H9 (cell line): ENCODE measurements at regions not wholly inside any gene's neighbourhood (a gene's known extent, or its start where the extent isn't known, plus 50 kb on each side); places are given as distances from the start of the nearest gene placed in this dataset.

ENCODE experiments used
- DNase-seq: peaks from one replicate; pipeline ENCODE4 v3.0.0-alpha.2; 2017
- H2AFZ ChIP-seq: one replicate; pipeline ENCODE4 v1.6.1; 2013; ENCODE audit warnings: mild to moderate bottlenecking, low read length, control low read depth, moderate library complexity
- H2AK5ac ChIP-seq: 2 replicates; pipeline ENCODE4 v1.6.1; 2013; ENCODE audit warnings: low read length, control low read depth, mixed read lengths; ENCODE audit not compliant: insufficient read length
- H2BK120ac ChIP-seq: one replicate; pipeline ENCODE4 v1.6.1; 2013; ENCODE audit warnings: low read depth, mild to moderate bottlenecking, low read length, control low read depth, inconsistent platforms; ENCODE audit not compliant: poor library complexity, severe bottlenecking
- H2BK12ac ChIP-seq: 2 replicates; pipeline ENCODE4 v1.6.1; 2013; ENCODE audit warnings: low read length, control low read depth, mixed read lengths, low read depth; ENCODE audit not compliant: insufficient read length
- H2BK15ac ChIP-seq: 2 replicates; pipeline ENCODE4 v1.6.1; 2013; ENCODE audit warnings: low read depth, low read length, control low read depth
- H2BK20ac ChIP-seq: one replicate; pipeline ENCODE4 v1.6.1; 2013; ENCODE audit warnings: low read depth, mild to moderate bottlenecking, low read length, control low read depth, inconsistent platforms; ENCODE audit not compliant: poor library complexity, severe bottlenecking
- H2BK5ac ChIP-seq: 2 replicates; pipeline ENCODE4 v1.6.1; 2013; ENCODE audit warnings: low read length, control low read depth, mixed read lengths; ENCODE audit not compliant: insufficient read length
- H3K14ac ChIP-seq: 2 replicates; pipeline ENCODE4 v1.6.1; 2013; ENCODE audit warnings: low read length, control low read depth; ENCODE audit not compliant: insufficient read depth
- H3K18ac ChIP-seq: 2 replicates; pipeline ENCODE4 v1.6.1; 2013; ENCODE audit warnings: low read depth, mild to moderate bottlenecking, mixed read lengths, low read length, control low read depth; ENCODE audit not compliant: insufficient read length
- H3K23ac ChIP-seq: 2 replicates; pipeline ENCODE4 v1.6.1; 2013; ENCODE audit warnings: low read length, control low read depth, mixed read lengths, low read depth; ENCODE audit not compliant: insufficient read length
- H3K23me2 ChIP-seq: 2 replicates; pipeline ENCODE4 v1.6.1; 2013; ENCODE audit warnings: low read depth, mild to moderate bottlenecking, mixed read lengths, low read length, control low read depth; ENCODE audit not compliant: insufficient read length, poor library complexity, severe bottlenecking
- H3K27ac ChIP-seq: 2 replicates; pipeline ENCODE4 v1.5.1; 2013; ENCODE audit warnings: low read length, control low read depth, mixed read lengths, low read depth; ENCODE audit not compliant: insufficient read length
- H3K27me3 ChIP-seq: 2 replicates; pipeline ENCODE4 v1.6.1; 2013; ENCODE audit warnings: low read length, control low read depth, inconsistent platforms; ENCODE audit not compliant: insufficient read depth
- H3K4ac ChIP-seq: 2 replicates; pipeline ENCODE4 v1.6.1; 2013; ENCODE audit warnings: low read depth, mild to moderate bottlenecking, control low read depth, inconsistent platforms, low read length, moderate library complexity
- H3K4me1 ChIP-seq: 2 replicates; pipeline ENCODE4 v1.6.1; 2013; ENCODE audit warnings: low read length, control low read depth, inconsistent platforms; ENCODE audit not compliant: insufficient read depth
- H3K4me2 ChIP-seq: 2 replicates; pipeline ENCODE4 v1.6.1; 2013; ENCODE audit warnings: low read length, control low read depth, mixed read lengths; ENCODE audit not compliant: insufficient read length, insufficient read depth
- H3K56ac ChIP-seq: 2 replicates; pipeline ENCODE4 v1.6.1; 2013; ENCODE audit warnings: low read depth, mild to moderate bottlenecking, mixed read lengths, low read length, control low read depth; ENCODE audit not compliant: insufficient read length
- H3K79me1 ChIP-seq: 2 replicates; pipeline ENCODE4 v1.6.1; 2013; ENCODE audit warnings: low read depth, mild to moderate bottlenecking, moderate library complexity, low read length, control low read depth, inconsistent platforms; ENCODE audit not compliant: insufficient read depth, poor library complexity, severe bottlenecking
- H3K79me2 ChIP-seq: 2 replicates; pipeline ENCODE4 v1.6.1; 2013; ENCODE audit warnings: low read length, control low read depth, inconsistent platforms; ENCODE audit not compliant: insufficient read depth
- H3K9ac ChIP-seq: 2 replicates; pipeline ENCODE4 v1.6.1; 2013; ENCODE audit warnings: low read length, control low read depth, mixed read lengths; ENCODE audit not compliant: insufficient read length; ENCODE audit errors: extremely low read depth
- H3K9me3 ChIP-seq: one replicate; pipeline ENCODE4 v1.6.1; 2013; ENCODE audit warnings: low read depth, low read length, inconsistent platforms; ENCODE audit not compliant: control insufficient read depth
- H3T11ph ChIP-seq: one replicate; pipeline ENCODE4 v1.6.1; 2013; ENCODE audit warnings: mild to moderate bottlenecking, low read length, control low read depth, inconsistent platforms
- H4K20me1 ChIP-seq: one replicate; pipeline ENCODE4 v1.6.1; 2013; ENCODE audit not compliant: control insufficient read depth, insufficient read length, insufficient read depth
- H4K5ac ChIP-seq: 2 replicates; pipeline ENCODE4 v1.6.1; 2013; ENCODE audit warnings: low read depth, mild to moderate bottlenecking, mixed read lengths, low read length, control low read depth; ENCODE audit not compliant: insufficient read length
- H4K8ac ChIP-seq: replicated peaks from 2 replicates; pipeline ENCODE4 v1.6.1; 2013; ENCODE audit warnings: low read length, control low read depth, mixed read lengths, low read depth; ENCODE audit not compliant: insufficient read length
- H4K91ac ChIP-seq: 2 replicates; pipeline ENCODE4 v1.6.1; 2013; ENCODE audit warnings: low read depth, mild to moderate bottlenecking, moderate library complexity, mixed read lengths, low read length, control low read depth; ENCODE audit not compliant: insufficient read length
- H3K27ac Mint-ChIP-seq, 3 experiments: 2 replicates in 2 of 3; 3 replicates in 1 of 3; pipeline ENCODE4 v1.8.0; 2020 to 2021; ENCODE audit warnings: mixed read lengths in 3 of 3, mild to moderate bottlenecking in 1 of 3, moderate library complexity in 1 of 3
- H3K27me3 Mint-ChIP-seq: 2 replicates; pipeline ENCODE4 v1.8.0; 2021; ENCODE audit warnings: low read depth, mild to moderate bottlenecking, moderate library complexity, mixed read lengths
- H3K36me3 Mint-ChIP-seq, 3 experiments: 2 replicates in 2 of 3; 3 replicates in 1 of 3; pipeline ENCODE4 v1.8.0; 2020 to 2021; ENCODE audit warnings: low read depth in 3 of 3, mixed read lengths in 3 of 3; ENCODE audit not compliant: insufficient read depth in 1 of 3
- H3K4me1 Mint-ChIP-seq, 2 experiments: 2 replicates each; pipeline ENCODE4 v1.8.0; 2020; ENCODE audit warnings: mixed read lengths in 2 of 2
- H3K4me3 Mint-ChIP-seq, 2 experiments: 2 replicates in 1 of 2; 3 replicates in 1 of 2; pipeline ENCODE4 v1.8.0; 2020 to 2021; ENCODE audit warnings: mild to moderate bottlenecking in 2 of 2, mixed read lengths in 2 of 2, moderate library complexity in 1 of 2
- H3K9me3 Mint-ChIP-seq, 2 experiments: 2 replicates in 1 of 2; 3 replicates in 1 of 2; pipeline ENCODE4 v1.8.0; 2020; ENCODE audit warnings: mild to moderate bottlenecking in 2 of 2, mixed read lengths in 2 of 2, moderate library complexity in 1 of 2
- TF ChIP-seq, protein P1 (sequence below): fragments of 200-600 bp; sonication (generic); conservative IDR thresholded peaks from 3 replicates; pipeline ENCODE4 v1.8.0; 2021; ENCODE audit warnings: antibody characterized with exemption, mild to moderate bottlenecking

DNA sequence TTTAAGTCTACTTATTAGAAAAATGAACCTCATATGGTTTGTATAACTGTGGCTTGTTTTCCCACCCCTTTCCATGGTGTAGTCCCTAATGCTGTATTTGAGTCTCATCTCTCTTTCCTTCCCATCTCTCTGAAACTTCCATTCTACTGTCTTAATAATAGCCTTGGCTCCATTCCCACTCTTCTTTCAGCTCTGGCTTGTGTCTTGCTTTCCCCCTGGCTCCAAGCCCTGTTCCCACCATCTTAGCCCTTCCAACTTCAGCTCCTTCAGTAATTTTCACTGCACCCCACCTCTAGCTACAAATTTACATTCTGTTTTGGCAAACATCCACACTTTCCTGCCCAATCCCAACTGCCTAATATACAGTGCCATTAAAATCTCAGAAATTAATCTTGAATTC is 137.5 kb downstream of the SLITRK6 start:
- Mint-ChIP-seq H3K4me3 (no peak overlapping the region), H3K4me1 (peaks cover 13% of the 10 kb centered on the region in 2 experiments), H3K27ac (no peak overlapping the region), H3K36me3 (0 out of 7 replicates have a peak, but pooled peaks cover 0 to 5% (median 0%) of the 10 kb centered on the region in 3 experiments), H3K27me3 (no peaks in the 10 kb centered on the region; the same call in 1 of the 2 replicates), H3K9me3 (peaks cover 4 to 5% of the 10 kb centered on the region in 2 experiments; a peak in 2 of 5 replicates)
- no peak overlapping the region for H2BK5ac ChIP-seq
- H2BK12ac ChIP-seq: no peak overlapping the region
- no peak overlapping the region for H3K4ac ChIP-seq
- H2AK5ac ChIP-seq: no peak overlapping the region
- no peak overlapping the region for H4K91ac ChIP-seq
- no peak overlapping the region for H3K4me2 ChIP-seq
- H2BK20ac ChIP-seq: no peak overlapping the region
- H3K56ac ChIP-seq: no peak overlapping the region
- no peak for DNase-seq
- H3K9me3 ChIP-seq: peaks cover 5% of the 10 kb centered on the region
- H3K4me1 ChIP-seq: no peaks in the 10 kb centered on the region; the same call in 1 of the 2 replicates
- TF ChIP-seq, protein P1, sequence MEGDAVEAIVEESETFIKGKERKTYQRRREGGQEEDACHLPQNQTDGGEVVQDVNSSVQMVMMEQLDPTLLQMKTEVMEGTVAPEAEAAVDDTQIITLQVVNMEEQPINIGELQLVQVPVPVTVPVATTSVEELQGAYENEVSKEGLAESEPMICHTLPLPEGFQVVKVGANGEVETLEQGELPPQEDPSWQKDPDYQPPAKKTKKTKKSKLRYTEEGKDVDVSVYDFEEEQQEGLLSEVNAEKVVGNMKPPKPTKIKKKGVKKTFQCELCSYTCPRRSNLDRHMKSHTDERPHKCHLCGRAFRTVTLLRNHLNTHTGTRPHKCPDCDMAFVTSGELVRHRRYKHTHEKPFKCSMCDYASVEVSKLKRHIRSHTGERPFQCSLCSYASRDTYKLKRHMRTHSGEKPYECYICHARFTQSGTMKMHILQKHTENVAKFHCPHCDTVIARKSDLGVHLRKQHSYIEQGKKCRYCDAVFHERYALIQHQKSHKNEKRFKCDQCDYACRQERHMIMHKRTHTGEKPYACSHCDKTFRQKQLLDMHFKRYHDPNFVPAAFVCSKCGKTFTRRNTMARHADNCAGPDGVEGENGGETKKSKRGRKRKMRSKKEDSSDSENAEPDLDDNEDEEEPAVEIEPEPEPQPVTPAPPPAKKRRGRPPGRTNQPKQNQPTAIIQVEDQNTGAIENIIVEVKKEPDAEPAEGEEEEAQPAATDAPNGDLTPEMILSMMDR: no peak
- H2BK120ac ChIP-seq: no peak overlapping the region
- no peak overlapping the region for H4K8ac ChIP-seq
- H3K27me3 ChIP-seq: no peaks in the 10 kb centered on the region
- no peak overlapping the region for H2AFZ ChIP-seq
- no peak overlapping the region for H2BK15ac ChIP-seq
- H3T11ph ChIP-seq: no peak overlapping the region
- H4K5ac ChIP-seq: no peak overlapping the region
- H3K23ac ChIP-seq: no peak overlapping the region
- H3K79me2 ChIP-seq: no peaks in the 10 kb centered on the region
- no peak overlapping the region for H3K27ac ChIP-seq
- no peak overlapping the region for H3K9ac ChIP-seq
- H4K20me1 ChIP-seq: no peaks in the 10 kb centered on the region
- H3K18ac ChIP-seq: no peak overlapping the region
- no peaks in the 10 kb centered on the region for H3K23me2 ChIP-seq
- no peak overlapping the region for H3K14ac ChIP-seq
- H3K79me1 ChIP-seq: no peaks in the 10 kb centered on the region
